ENCODE measurements at regions not wholly inside any gene's neighbourhood (a gene's known extent, or its start where the extent isn't known, plus 50 kb on each side); places are given as distances from the start of the nearest gene placed in this dataset.

- Mint-ChIP-seq H3K4me1 (ENCODE audit: low read depth in 2 of 2) (no peaks in the 10 kb centered on the region), H3K4me3 (no peak overlapping the region), H3K27ac (no peak overlapping the region), H3K36me3 (no peaks in the 10 kb centered on the region), H3K9me3 (peaks cover 11% of the 10 kb centered on the region), H3K27me3 (no peaks in the 10 kb centered on the region)
- DNase-seq (ENCODE audit: low spot score): no peak
- ATAC-seq: no peak
Measured at GRCh38 chr6:74671558-74672025, 534.3 kb downstream of the COL12A1 start.

- H3K9me3 Mint-ChIP-seq: peaks cover 18% of the 10 kb centered on the region
- H3K36me3 Mint-ChIP-seq: peaks cover 5% of the 10 kb centered on the region
- ATAC-seq (no peak), DNase-seq (ENCODE audit: low spot score) (no peak)
- no peaks in the 10 kb centered on the region for H3K27me3 Mint-ChIP-seq
- H3K4me3 Mint-ChIP-seq: no peak overlapping the region
- no peak overlapping the region for H3K27ac Mint-ChIP-seq
- H3K4me1 Mint-ChIP-seq (ENCODE audit: low read depth in 2 of 2): no peaks in the 10 kb centered on the region
Measured at GRCh38 chr6:74658391-74658790, 547.5 kb downstream of the COL12A1 start.

GRCh38 chr6:74657931-74658330, 547.9 kb downstream of the COL12A1 start:
- H3K36me3 Mint-ChIP-seq: peaks cover 4% of the 10 kb centered on the region
- no peaks in the 10 kb centered on the region for H3K4me1 Mint-ChIP-seq (ENCODE audit: low read depth in 2 of 2)

DNA sequence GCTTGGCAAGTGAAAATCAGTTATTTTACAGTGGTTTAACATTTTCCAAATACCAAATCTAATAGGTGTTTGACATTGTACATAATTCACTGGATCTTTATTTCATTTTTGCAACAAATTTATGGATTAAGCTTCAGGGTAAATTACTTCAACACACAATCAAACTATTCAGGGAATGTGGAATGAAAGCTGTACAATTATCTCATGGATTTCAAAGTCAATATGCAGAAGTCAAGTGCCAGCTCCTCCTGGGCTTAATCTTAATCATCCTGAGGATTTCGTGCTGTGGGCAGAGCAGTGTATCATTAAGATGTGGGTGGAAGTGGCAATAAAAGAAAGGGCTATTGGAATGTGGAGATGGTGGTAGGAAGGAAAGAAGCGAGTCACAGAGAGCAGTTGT, 548.8 kb downstream of the COL12A1 start:
- Mint-ChIP-seq H3K4me1 (ENCODE audit: low read depth in 2 of 2) (no peaks in the 10 kb centered on the region), H3K27ac (no peak overlapping the region), H3K36me3 (no peaks in the 10 kb centered on the region), H3K9me3 (peaks cover 14% of the 10 kb centered on the region), H3K27me3 (no peaks in the 10 kb centered on the region), H3K4me3 (no peak overlapping the region)
- DNase-seq (ENCODE audit: low spot score) (no peak), ATAC-seq (no peak)

More at GRCh38 chr6:74657931-74658330, 547.9 kb downstream of the COL12A1 start:
- no peak for DNase-seq (ENCODE audit: low spot score)
- H3K9me3 Mint-ChIP-seq: peaks cover 17% of the 10 kb centered on the region
- ATAC-seq: no peak
- H3K4me3 Mint-ChIP-seq: no peak overlapping the region
- H3K27ac Mint-ChIP-seq: no peak overlapping the region
- no peaks in the 10 kb centered on the region for H3K27me3 Mint-ChIP-seq

DNA sequence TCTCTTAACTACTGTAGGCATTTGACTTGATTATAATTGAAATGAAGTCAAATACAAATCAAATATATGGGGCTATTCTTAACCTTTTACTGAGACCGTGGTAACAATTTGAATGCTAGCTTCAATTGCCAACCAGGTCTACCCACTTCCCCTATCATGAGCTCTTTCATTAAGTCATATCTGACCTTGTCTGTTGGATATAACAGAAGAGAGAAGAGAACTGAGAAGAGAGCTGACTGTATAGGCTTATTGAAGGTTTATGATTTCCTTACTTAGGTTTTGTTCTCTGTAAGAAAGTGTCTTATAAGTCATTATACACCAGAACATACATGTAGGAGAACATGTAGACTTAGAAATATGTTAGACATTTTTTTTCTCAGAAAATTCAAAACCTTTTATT, 549.4 kb downstream of the COL12A1 start:
- no peaks in the 10 kb centered on the region for H3K36me3 Mint-ChIP-seq
- DNase-seq (ENCODE audit: low spot score) (no peak), ATAC-seq (no peak)
- H3K9me3 Mint-ChIP-seq: peaks cover 14% of the 10 kb centered on the region
- no peaks in the 10 kb centered on the region for H3K4me1 Mint-ChIP-seq (ENCODE audit: low read depth in 2 of 2)
- no peak overlapping the region for H3K27ac Mint-ChIP-seq
- H3K4me3 Mint-ChIP-seq: no peak overlapping the region
- H3K27me3 Mint-ChIP-seq: no peaks in the 10 kb centered on the region

DNA sequence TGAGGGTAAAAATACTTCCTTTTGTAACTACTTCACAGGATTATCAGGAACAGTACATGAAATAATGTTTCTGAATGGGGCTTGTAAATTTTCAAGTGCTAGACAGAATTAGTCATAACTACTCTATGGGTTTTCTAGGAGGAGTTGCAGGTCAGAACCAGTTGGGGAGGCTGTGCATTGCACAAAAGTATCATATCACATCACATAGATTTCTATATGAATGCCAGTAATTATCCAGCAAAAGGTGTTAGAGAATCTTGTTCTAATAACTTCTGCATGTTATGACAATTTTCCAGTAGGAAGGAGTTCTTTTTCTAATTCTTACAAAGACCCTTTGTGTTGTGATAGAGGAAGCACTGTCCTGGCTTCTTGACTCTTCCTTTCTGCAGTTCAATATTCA, 551.6 kb downstream of the COL12A1 start:
- no peak for DNase-seq (ENCODE audit: low spot score)
- no peak overlapping the region for H3K27ac Mint-ChIP-seq
- H3K4me1 Mint-ChIP-seq (ENCODE audit: low read depth in 2 of 2): no peaks in the 10 kb centered on the region
- no peak overlapping the region for H3K4me3 Mint-ChIP-seq
- peaks cover 17% of the 10 kb centered on the region for H3K9me3 Mint-ChIP-seq
- no peak for ATAC-seq
- no peaks in the 10 kb centered on the region for H3K36me3 Mint-ChIP-seq
- H3K27me3 Mint-ChIP-seq: no peaks in the 10 kb centered on the region

DNA sequence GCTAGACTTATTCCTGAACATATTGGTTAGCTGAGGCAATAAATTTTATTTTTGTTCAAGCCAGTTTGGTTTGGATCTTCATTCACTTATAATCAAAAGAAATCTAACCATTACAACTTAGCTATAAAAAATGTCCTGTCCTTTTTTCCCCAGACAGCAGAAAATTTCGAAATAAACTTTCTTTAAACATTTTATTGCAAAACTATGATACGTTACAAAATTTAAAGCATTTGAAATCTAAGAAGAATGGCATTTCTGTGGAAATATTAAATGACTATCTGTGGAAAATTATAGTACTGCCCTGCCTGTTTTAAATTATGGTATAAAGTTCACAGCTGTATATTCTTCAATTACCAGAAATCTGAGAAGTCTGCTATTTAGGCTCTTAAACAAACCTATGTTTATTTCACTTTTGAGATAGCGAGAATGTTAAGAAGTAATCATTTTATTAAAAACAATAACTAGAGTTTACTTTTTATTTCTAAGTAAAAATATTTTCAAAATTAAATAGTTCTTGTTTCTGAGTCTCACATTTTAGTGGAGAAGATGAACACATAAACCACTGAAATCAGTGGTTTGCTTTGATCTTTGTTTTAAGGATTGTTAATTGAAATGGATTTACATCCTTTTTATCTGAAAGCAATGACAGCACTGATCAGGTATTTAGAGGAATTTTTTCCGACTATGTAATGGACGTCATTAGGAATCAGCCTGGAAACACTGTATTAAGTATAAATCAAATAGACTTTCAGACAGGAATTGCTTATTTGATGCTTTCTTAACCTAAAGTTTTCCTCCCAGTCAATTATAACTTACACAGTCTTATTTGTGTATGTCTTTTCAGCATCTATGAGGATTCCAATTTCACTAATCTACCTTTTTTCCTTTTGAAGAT, 553.7 kb downstream of the COL12A1 start:
- no peak for DNase-seq (ENCODE audit: low spot score)
- no peaks in the 10 kb centered on the region for H3K4me1 Mint-ChIP-seq (ENCODE audit: low read depth in 2 of 2)
- peaks cover 26% of the 10 kb centered on the region for H3K9me3 Mint-ChIP-seq
- no peak for ATAC-seq
- H3K27ac Mint-ChIP-seq: no peak overlapping the region
- H3K27me3 Mint-ChIP-seq: no peaks in the 10 kb centered on the region
- H3K4me3 Mint-ChIP-seq: no peak overlapping the region
- no peaks in the 10 kb centered on the region for H3K36me3 Mint-ChIP-seq

DNA sequence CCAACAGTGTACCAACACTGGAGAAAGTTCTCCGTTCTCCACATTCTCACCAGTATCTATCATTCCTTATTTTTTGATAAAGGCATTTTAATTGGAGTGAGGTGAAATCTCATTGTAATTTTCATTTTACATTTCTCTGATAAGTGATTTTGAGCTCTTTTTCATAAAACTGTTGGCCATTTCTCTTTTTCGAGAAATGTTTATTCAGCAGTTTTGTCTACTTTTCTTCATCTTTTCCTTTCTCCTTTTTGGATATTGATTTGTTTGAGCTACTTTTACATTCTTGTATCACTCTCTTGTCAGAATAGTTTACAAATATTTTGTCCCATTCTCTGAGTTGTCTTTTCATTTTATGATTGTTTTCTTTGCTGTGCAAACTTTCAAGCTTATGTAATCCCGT, 555.2 kb downstream of the COL12A1 start:
- Mint-ChIP-seq H3K9me3 (peaks cover 24% of the 10 kb centered on the region), H3K4me1 (ENCODE audit: low read depth in 2 of 2) (no peaks in the 10 kb centered on the region), H3K27me3 (no peaks in the 10 kb centered on the region), H3K27ac (no peak overlapping the region), H3K36me3 (no peaks in the 10 kb centered on the region), H3K4me3 (no peak overlapping the region)
- ATAC-seq: no peak
- DNase-seq (ENCODE audit: low spot score): no peak

GRCh38 chr6:74646461-74646860, 559.4 kb downstream of the COL12A1 start:
- Mint-ChIP-seq H3K27me3 (no peaks in the 10 kb centered on the region), H3K4me3 (no peak overlapping the region), H3K4me1 (ENCODE audit: low read depth in 2 of 2) (no peaks in the 10 kb centered on the region), H3K36me3 (no peaks in the 10 kb centered on the region), H3K27ac (no peak overlapping the region), H3K9me3 (peaks cover 25% of the 10 kb centered on the region)
- DNase-seq (ENCODE audit: low spot score): no peak
- ATAC-seq: peak in 1 of 2 donors; percentile 46

GRCh38 chr6:74645108-74645849, 560.6 kb downstream of the COL12A1 start:
- Mint-ChIP-seq H3K36me3 (no peaks in the 10 kb centered on the region), H3K27me3 (no peaks in the 10 kb centered on the region), H3K4me3 (no peak overlapping the region), H3K9me3 (peaks cover 18% of the 10 kb centered on the region), H3K4me1 (ENCODE audit: low read depth in 2 of 2) (no peaks in the 10 kb centered on the region), H3K27ac (no peak overlapping the region)
- ATAC-seq (no peak), DNase-seq (ENCODE audit: low spot score) (no peak)

DNA sequence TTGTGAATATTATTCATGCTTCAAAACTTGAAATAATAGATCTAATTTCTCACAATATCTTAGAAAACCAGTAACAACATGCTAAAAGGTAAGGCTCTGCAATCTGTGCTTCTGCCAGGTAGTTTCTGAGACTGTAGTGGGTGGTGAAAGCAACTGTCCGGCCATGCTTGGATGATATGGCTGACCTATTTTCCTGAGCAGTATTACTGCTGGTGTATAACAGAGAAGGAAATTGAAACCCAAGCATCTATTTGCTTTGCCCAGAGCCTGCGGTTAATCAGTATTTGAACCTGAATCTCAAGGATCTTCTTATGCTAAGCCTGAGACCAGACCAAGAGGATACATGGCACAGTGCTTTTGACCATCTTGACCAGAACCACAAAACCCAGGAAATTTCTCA, 563.8 kb downstream of the COL12A1 start:
- no peaks in the 10 kb centered on the region for H3K4me1 Mint-ChIP-seq (ENCODE audit: low read depth in 2 of 2)
- DNase-seq (ENCODE audit: low spot score) (no peak), ATAC-seq (no peak)
- H3K27ac Mint-ChIP-seq: no peak overlapping the region
- H3K27me3 Mint-ChIP-seq: no peaks in the 10 kb centered on the region
- H3K4me3 Mint-ChIP-seq: no peak overlapping the region
- peaks cover 8% of the 10 kb centered on the region for H3K9me3 Mint-ChIP-seq
- H3K36me3 Mint-ChIP-seq: no peaks in the 10 kb centered on the region

- no peak for ATAC-seq
- no peaks in the 10 kb centered on the region for H3K27me3 Mint-ChIP-seq
- no peak for DNase-seq (ENCODE audit: low spot score)
- peaks cover 5% of the 10 kb centered on the region for H3K36me3 Mint-ChIP-seq
- H3K4me3 Mint-ChIP-seq: no peak overlapping the region
- peaks cover 11% of the 10 kb centered on the region for H3K9me3 Mint-ChIP-seq
- H3K27ac Mint-ChIP-seq: no peak overlapping the region
- no peaks in the 10 kb centered on the region for H3K4me1 Mint-ChIP-seq (ENCODE audit: low read depth in 2 of 2)
Measured at GRCh38 chr6:74638412-74638811, 567.4 kb downstream of the COL12A1 start.

- Mint-ChIP-seq H3K4me3 (no peak overlapping the region), H3K27ac (no peak overlapping the region), H3K9me3 (peaks cover 22% of the 10 kb centered on the region), H3K27me3 (no peaks in the 10 kb centered on the region), H3K4me1 (ENCODE audit: low read depth in 2 of 2) (no peaks in the 10 kb centered on the region), H3K36me3 (peaks cover 5% of the 10 kb centered on the region)
- ATAC-seq: no peak
- no peak for DNase-seq (ENCODE audit: low spot score)
Measured at GRCh38 chr6:74632196-74632875, 573.5 kb downstream of the COL12A1 start.

DNA sequence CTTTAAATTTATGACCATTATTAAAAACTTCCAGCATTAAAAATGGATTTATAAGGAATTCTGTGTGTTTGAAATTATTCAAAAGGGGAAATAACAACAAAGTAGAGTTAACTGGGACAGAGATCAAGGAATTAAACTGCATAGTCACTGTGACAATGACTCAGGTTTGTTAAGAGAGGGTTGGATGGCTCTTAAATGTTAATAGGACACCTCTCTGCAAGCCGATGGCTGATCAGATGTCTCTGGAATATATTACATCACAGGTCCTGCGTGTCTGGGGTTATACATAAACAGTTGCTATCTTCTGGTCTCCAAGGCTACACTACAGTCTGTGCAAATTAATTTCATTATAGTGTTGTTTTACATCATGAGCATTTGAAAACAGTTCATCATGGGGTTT, 574.3 kb downstream of the COL12A1 start:
- no peak for ATAC-seq
- peaks cover 5% of the 10 kb centered on the region for H3K36me3 Mint-ChIP-seq
- DNase-seq (ENCODE audit: low spot score): no peak
- no peak overlapping the region for H3K27ac Mint-ChIP-seq
- H3K27me3 Mint-ChIP-seq: no peaks in the 10 kb centered on the region
- H3K4me1 Mint-ChIP-seq (ENCODE audit: low read depth in 2 of 2): no peaks in the 10 kb centered on the region
- H3K4me3 Mint-ChIP-seq: no peak overlapping the region
- peaks cover 26% of the 10 kb centered on the region for H3K9me3 Mint-ChIP-seq

Data from natural killer cell treated with Interleukin-12 subunit alpha and Interleukin-12 subunit beta and Interleukin-15 and Interleukin-18, amount 100 ng/mL, for 72 hours (primary cell).